NCI-H1417 (cell line): ENCODE measurements at regions not wholly inside any gene's neighbourhood (a gene's known extent, or its start where the extent isn't known, plus 50 kb on each side); places are given as distances from the start of the nearest gene placed in this dataset.
A peak's percentile ranks its signal among the peaks of the same experiment; 100 is the strongest.

Experiments
- DNase-seq, 3 experiments: peaks; one replicate each; lab custom pipeline; 2025; lab: John Stamatoyannopoulos, UW

DNA sequence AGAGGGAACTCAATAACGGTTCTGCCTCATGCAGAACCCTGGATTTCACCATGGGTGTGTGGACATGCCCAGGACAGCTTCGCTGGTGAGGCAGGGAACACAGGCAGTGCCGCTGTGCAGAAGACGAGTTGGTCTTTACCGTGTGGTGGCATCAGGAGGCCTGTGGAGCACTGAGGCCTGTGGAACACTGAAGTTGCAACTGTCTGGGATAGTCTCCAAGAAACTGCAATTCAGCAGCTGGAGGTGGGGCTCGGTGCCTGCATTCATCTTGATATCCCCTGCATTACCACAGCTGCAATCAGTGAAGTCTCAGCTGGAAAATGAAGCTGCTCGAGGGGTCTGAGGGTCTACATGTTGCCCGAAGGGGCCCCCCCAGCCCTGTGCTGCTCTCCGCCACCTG, 202.4 kb upstream of the CDH4 start:
- no peak for DNase-seq

DNA sequence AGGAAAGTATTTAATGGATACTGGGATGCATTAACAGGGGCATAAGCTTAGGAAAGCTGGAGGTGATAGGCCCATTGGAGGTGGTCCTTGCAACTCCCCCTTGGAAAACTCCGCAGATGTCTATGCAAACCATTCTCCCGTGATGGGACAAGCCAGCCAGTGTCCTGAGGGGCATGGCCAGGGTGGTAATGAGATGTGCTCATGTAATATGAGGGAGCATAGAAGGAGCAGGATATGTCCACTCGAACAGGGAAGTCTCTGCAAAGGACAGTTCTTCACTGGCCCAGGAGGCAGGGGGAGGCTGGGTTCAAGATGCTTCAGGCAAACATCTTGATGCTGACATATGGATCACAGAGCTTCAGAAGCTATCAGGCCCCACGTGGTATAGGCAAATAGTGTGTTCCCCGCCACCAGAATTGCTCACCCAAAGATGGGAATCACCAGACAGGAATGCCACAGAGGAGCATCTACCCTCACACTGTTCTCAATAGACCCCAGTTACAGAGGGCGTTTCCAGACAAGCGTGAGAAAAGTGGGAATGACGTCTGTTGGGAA, 201.6 kb upstream of the CDH4 start:
- no peak for DNase-seq

GRCh38 chr20:61052195-61052750, 199.8 kb upstream of the CDH4 start:
- no peak for DNase-seq

- DNase-seq = no peak
These were observed 199.2 kb upstream of the CDH4 start for GRCh38 chr20:61052776-61053442.

DNA sequence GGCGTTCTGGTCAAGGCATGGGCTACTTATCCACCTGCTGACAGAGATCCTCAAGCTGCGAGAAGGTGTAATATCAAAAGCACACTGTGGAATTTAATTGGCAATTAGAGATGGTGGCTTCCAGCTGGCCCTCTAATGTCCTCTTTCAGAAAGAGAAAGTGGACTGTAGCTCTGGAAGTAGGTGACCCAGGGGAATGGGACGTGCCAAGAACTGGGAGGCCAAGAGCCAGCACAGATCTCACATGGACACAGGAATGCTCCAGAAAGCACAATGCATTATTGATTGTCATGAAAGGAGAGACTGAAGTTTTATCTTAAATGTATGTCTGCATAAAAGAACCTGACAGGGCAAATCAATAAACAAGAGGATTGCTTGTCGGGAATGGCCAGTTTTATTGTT, 198.6 kb upstream of the CDH4 start:
- peak in 1 of 3 experiments; percentile 23 for DNase-seq

- no peak for DNase-seq
These were observed 198.2 kb upstream of the CDH4 start for GRCh38 chr20:61053889-61054288.

DNA sequence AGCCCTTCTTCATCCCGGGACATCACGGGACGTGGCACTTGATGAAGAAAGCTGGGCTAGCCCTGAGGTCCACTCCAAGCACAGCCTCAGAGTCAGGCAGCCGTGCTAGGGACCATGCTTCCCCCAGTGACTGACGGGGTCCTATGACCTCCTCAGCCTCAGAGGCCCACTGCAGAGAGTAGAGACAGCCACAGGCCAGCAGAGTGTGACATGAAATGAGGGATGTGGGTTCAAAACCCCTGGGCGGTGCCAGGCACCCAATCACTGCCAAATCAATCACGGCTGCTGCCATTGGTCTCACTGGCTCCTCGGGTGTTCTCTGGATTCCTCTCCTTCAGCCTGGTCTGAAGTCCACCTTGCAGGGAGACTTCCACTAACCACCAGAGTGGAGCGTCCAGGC, 197.7 kb upstream of the CDH4 start:
- no peak for DNase-seq

GRCh38 chr20:61055180-61056010, 196.7 kb upstream of the CDH4 start:
- DNase-seq = peak in 1 of 3 experiments; percentile 47

- DNase-seq = no peak
These were observed 195.9 kb upstream of the CDH4 start for GRCh38 chr20:61056116-61056515.

GRCh38 chr20:61056627-61057442, 195.2 kb upstream of the CDH4 start:
- peak in 2 of 3 experiments; percentile 14 to 45 for DNase-seq

DNA sequence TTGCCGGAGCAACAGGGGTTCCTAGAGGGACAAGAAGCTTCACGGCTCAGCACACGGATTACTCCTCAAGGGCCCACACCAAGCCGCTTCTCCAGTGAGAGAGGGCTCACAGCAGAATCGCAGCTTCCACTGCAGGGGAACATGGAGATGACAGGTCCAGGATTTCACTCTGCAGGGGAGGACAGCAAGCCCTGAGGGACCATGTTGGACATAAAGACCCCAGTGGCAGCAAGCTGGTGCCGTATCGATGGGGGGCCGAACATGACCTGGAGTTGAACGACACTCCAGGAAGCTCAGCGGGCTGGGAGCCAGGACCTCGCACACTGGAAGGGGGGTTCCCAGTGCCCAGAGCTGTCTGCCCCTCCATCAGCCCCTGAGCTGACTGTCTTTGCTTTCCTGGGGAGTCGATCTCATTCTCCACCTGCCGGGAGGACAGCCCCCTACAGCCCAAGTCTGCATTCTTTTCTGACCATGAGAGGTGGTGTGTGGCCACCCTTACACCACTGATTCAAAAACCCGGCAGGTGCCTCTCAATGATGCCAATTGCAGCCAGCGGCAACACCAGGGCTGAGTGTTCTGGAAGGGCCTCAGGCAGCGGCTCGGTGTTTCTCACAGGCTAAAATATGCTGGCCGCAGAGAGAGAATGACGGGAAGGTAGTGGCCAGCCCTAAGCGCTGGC, 194.5 kb upstream of the CDH4 start:
- DNase-seq = peak in 2 of 3 experiments; percentile 10 to 45

GRCh38 chr20:61061981-61062380, 190.1 kb upstream of the CDH4 start:
- no peak for DNase-seq

- no peak for DNase-seq
These were observed 186.2 kb upstream of the CDH4 start for GRCh38 chr20:61065853-61066252.

DNA sequence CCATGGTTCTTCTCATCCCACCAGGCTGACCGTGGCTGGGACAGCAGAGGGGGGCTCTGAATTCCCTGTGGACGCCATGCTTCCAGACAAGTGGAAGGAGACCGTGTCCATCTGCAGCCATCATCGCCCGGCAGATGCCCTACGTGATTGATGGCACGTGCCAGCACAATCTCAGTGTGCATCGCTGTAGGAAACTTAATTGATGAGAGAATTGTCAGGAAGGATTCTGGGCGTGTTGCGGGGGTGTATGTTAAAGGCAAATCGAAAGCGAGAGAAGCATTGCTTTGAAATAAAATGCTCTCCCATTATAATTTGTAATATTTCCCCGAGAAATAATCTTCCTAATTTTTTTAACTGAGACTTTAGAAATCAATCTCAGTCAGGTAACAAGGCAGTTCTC, 185.5 kb upstream of the CDH4 start:
- no peak for DNase-seq

DNA sequence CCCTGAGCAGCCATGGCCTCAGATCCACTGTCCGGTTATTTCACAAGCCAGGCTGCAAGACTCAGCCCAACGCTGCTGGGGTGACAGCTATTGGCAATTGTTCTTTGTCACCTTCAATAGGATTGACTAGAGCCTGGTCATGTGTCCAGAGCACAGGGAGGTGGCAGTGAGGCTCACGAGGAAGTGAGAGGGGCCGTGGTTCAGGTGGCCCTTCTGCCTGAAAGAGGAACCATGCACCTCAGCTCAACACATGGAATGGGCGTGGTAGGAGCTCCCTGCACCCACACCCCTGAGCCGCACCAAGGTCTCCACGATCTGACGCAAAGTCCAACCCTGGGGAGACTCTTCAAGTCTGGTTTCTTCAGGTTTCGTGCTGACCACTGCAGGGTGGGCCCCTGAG, 184.8 kb upstream of the CDH4 start:
- no peak for DNase-seq

DNA sequence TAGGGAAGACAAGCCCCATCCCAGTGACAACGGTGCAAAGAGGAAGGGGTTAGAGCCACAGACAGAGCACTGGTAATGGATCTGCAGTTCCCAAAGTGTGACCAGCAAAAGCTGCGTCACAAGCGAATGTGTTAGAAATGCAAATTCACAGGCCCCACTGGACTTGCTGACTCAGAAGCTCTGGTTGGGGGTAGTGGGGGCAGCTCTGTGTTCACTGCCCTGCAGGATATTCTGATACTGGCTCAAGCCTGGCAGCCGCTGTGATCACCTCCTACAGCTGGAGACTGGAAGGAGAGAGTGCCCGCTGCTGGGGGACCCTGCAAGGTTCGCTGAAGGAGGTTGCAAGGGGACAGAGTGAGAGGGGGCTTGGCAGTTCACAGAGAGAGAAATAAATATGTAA, 179.7 kb upstream of the CDH4 start:
- DNase-seq = no peak

GRCh38 chr20:61073376-61073775, 178.7 kb upstream of the CDH4 start:
- DNase-seq = no peak

DNA sequence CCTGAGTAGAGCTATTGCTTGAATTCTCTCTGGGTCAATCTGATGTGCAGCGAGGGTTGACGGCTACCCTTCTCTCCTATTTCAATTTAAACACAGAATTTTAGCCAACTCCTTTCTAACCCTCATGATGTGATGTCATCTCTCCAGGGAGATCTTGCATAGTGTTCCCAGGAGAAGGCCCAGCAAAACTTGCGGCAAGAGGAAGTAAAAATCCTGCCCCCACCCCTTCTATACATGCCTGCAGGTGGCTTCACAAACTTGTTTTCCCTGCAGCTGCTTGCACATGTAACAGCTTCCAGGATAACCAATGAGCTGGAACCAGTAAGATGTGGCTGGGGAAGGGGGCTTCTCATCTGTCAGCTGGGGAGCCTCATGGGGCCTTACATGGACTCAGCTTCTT, 169.3 kb upstream of the CDH4 start:
- peak in 1 of 3 experiments; percentile 27 for DNase-seq

DNA sequence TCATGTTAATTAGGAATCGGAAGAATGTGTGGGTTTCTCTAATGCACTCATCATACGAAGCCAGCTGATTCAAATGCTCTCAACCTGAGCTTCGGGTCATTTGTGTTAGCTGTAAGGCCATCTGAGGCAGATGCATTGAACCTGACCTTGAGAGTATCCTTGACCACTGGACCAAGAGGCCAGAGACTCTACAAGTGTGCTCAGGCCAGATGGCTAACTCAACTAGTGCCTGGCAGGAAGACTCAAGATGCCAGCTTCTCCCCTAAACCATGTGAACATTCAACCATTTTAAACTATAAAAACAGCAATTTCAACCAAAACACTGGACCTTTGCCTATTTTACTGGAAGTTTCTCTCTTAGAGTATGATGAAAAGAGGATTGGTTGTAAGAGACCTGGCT, 168.6 kb upstream of the CDH4 start:
- no peak for DNase-seq

GRCh38 chr20:61086031-61086430, 166.0 kb upstream of the CDH4 start:
- no peak for DNase-seq

DNA sequence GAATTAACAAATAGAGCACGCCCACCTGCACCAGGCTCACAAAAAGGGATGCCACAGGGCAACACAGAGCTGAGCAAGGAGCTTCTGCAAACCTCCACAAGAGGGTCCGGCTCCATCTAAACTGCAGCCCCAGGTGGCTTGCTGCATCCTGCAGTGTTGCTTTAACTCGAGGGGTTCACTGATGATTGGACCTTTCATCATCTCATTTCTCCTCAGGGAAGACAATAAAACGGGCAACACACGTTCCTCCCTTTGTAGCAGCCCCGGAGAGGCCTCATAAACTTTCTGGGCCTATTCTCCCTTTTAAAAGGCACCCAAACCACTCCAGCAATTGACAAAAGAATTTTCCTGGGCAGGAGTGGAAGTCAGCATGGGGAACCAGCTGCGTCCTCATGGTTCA, 161.5 kb upstream of the CDH4 start:
- peak in 2 of 3 experiments; percentile 35 to 38 for DNase-seq
